MCF 10A (cell line): ENCODE measurements at regions not wholly inside any gene's neighbourhood (a gene's known extent, or its start where the extent isn't known, plus 50 kb on each side); places are given as distances from the start of the nearest gene placed in this dataset.

Experiments used
- BruUV-seq: library from RNA; stranded (reverse); fragments of 400-500 nt; replicated peaks from 2 replicates; lab custom pipeline; 2021; lab: Mats Ljungman, UMichigan
- CTCF ChIA-PET: fragments of 300-600 bp; sonication (Branson Sonifier 250); formaldehyde crosslinking; extraction: SDS; loops from one replicate; lab custom pipeline; 2021; ENCODE audit warnings: antibody characterized with exemption, inconsistent platforms; lab: Yijun Ruan, JAX
- POLR2A ChIA-PET: fragments of 300-600, 350-650 bp; sonication (Branson Sonifier 250); formaldehyde crosslinking; extraction: SDS; loops from one replicate; lab custom pipeline; 2020; ENCODE audit warnings: antibody characterized with exemption, inconsistent platforms; lab: Yijun Ruan, JAX
- DNase-seq: peaks from one replicate; pipeline ENCODE4 v3.0.0-alpha.2; 2018; ENCODE audit not compliant: unreplicated experiment
- H3K27ac Mint-ChIP-seq: one replicate; pipeline ENCODE4 v1.8.0; 2022; ENCODE audit warnings: mild to moderate bottlenecking, low read depth, mixed read lengths; ENCODE audit not compliant: unreplicated experiment
- H3K27me3 Mint-ChIP-seq: one replicate; pipeline ENCODE4 v1.8.0; 2022; ENCODE audit warnings: mixed read lengths; ENCODE audit not compliant: insufficient read depth, unreplicated experiment
- H3K36me3 Mint-ChIP-seq: one replicate; pipeline ENCODE4 v1.8.0; 2022; ENCODE audit warnings: mild to moderate bottlenecking, moderate library complexity, mixed read lengths; ENCODE audit not compliant: insufficient read depth, unreplicated experiment
- H3K4me1 Mint-ChIP-seq: one replicate; pipeline ENCODE4 v1.8.0; 2022; ENCODE audit warnings: mixed read lengths; ENCODE audit not compliant: insufficient read depth, unreplicated experiment
- H3K4me3 Mint-ChIP-seq: one replicate; pipeline ENCODE4 v1.8.0; 2022; ENCODE audit warnings: mild to moderate bottlenecking, moderate library complexity, mixed read lengths; ENCODE audit not compliant: unreplicated experiment
- H3K9me3 Mint-ChIP-seq: one replicate; pipeline ENCODE4 v1.8.0; 2022; ENCODE audit warnings: mixed read lengths; ENCODE audit not compliant: unreplicated experiment
- CTCF ChIP-seq: fragments of 200-600 bp; IDR thresholded peaks from one replicate; pipeline ENCODE4 v1.8.0; 2022; ENCODE audit warnings: antibody characterized with exemption, mild to moderate bottlenecking; ENCODE audit not compliant: unreplicated experiment
- intact Hi-C: fragments of 100-400 bp; cut with micrococcal nuclease; formaldehyde crosslinking; loops from 2 replicates; pipeline ENCODE4 v1.14.1; 2022

DNA sequence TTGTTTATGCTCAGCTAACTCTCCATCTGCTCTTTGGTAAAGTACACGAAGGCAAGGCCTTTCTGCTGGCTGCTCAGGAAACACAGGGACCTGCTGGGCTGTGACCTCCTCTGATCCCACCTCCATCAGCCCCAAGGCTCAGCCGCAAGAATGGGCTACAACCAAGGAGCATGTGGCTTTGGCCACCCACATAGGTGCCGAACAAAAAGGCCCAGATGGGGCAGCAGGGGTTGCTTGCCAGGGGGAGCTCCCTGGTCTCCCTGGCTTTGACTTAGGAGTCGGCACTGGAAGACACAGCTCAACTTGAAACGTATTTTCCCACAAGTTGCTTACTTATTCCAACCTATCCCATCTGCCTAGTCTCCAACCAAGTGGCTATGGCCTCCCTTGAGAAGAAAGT is 461.1 kb downstream of the ICE1 start:
- ChIA-PET CTCF (no interaction called here), POLR2A (no interaction called here)
- no peak overlapping the region for H3K27ac Mint-ChIP-seq
- no peaks in the 10 kb centered on the region for H3K4me1 Mint-ChIP-seq
- intact Hi-C loops = no loop called here
- no TSS peak for BruUV-seq
- no peaks in the 10 kb centered on the region for H3K9me3 Mint-ChIP-seq
- H3K36me3 Mint-ChIP-seq = no peaks in the 10 kb centered on the region
- H3K27me3 Mint-ChIP-seq = peaks cover 10% of the 10 kb centered on the region
- H3K4me3 Mint-ChIP-seq = no peak overlapping the region
- TF ChIP-seq CTCF = no peak
- no peak for DNase-seq

- no peak for DNase-seq
- H3K4me1 Mint-ChIP-seq = no peaks in the 10 kb centered on the region
- POLR2A ChIA-PET = no interaction called here
- peaks cover 14% of the 10 kb centered on the region for H3K27me3 Mint-ChIP-seq
- TF ChIP-seq CTCF = no peak
- CTCF ChIA-PET = interaction anchor here (0.7 kb wide), 1 partner anchor 69 kb away, joined by 3 read pairs; no protein-coding TSS in a partner anchor
- intact Hi-C loops = no loop called here
- no peaks in the 10 kb centered on the region for H3K9me3 Mint-ChIP-seq
- no TSS peak for BruUV-seq
- H3K27ac Mint-ChIP-seq = no peak overlapping the region
- H3K4me3 Mint-ChIP-seq = no peak overlapping the region
- H3K36me3 Mint-ChIP-seq = no peaks in the 10 kb centered on the region
Observed at GRCh38 chr5:5883146-5883545, 460.7 kb downstream of the ICE1 start.

DNA sequence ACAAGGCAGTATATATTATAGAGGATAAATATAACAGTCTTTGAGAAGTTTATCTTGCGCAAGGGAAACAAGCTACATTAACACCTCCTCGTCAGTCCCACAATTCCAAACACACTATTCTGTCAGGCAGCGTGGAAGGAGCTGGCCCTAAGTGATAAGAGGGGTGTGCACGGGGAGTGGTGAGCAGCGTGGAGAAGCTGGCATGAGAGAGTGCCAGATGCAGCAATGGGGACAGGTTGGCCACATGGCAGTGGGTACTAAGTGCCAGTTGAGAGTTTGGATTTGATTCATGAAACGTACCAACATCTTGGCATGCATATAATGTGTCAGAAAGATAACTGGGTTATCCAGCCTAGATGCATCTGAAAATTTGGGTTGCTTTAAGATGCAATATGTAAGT is 460.2 kb downstream of the ICE1 start:
- Mint-ChIP-seq H3K4me1 (no peaks in the 10 kb centered on the region), H3K4me3 (no peak overlapping the region), H3K36me3 (no peaks in the 10 kb centered on the region), H3K27ac (no peak overlapping the region), H3K27me3 (peaks cover 19% of the 10 kb centered on the region), H3K9me3 (no peaks in the 10 kb centered on the region)
- POLR2A ChIA-PET = no interaction called here
- intact Hi-C loops = no loop called here
- DNase-seq = no peak
- no TSS peak for BruUV-seq
- TF ChIP-seq CTCF = no peak
- CTCF ChIA-PET = interaction anchor here (0.7 kb wide), 1 partner anchor 70 kb away, joined by 3 read pairs; no protein-coding TSS in a partner anchor

DNA sequence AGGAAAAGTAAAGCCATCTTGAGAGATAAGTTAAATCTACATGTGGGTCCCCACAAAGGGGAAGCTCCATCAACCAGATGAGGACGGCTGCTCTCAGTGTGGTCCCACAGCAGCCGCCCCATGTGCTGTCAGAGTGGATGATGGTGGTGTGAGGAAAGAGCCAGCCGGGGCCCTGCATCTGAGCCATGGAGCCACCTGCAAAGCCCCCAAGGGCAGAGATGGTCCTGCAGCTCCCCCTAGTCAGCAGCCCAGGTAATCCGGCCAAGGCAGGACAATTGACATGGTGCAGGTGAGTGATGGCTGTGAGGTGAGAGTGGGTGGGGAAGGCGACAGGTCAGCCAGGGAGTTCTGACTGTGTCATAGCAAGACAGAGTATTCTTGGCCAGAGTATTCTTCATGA is 458.8 kb downstream of the ICE1 start:
- Mint-ChIP-seq H3K4me1 (no peaks in the 10 kb centered on the region), H3K27me3 (peaks cover 33% of the 10 kb centered on the region), H3K36me3 (no peaks in the 10 kb centered on the region), H3K27ac (no peak overlapping the region), H3K4me3 (no peak overlapping the region), H3K9me3 (no peaks in the 10 kb centered on the region)
- BruUV-seq = no TSS peak
- DNase-seq = no peak
- intact Hi-C loops = no loop called here
- ChIA-PET CTCF (no interaction called here), POLR2A (no interaction called here)
- no peak for TF ChIP-seq CTCF
